ENCODE measurements at regions not wholly inside any gene's neighbourhood (a gene's known extent, or its start where the extent isn't known, plus 50 kb on each side); places are given as distances from the start of the nearest gene placed in this dataset.

- no peak for DNase-seq (ENCODE audit: low spot score)
Observed at GRCh38 chr5:62719061-62719720, 140.6 kb downstream of the LRRC70 start.

GRCh38 chr5:62718324-62718723, 139.7 kb downstream of the LRRC70 start:
- no peak for DNase-seq (ENCODE audit: low spot score)

- DNase-seq (ENCODE audit: low spot score), result no peak
Observed at GRCh38 chr5:62717301-62717933, 138.8 kb downstream of the LRRC70 start.

GRCh38 chr5:62714296-62714695, 135.7 kb downstream of the LRRC70 start:
- no peak for DNase-seq (ENCODE audit: low spot score)

- DNase-seq (ENCODE audit: low spot score), result no peak
Observed at GRCh38 chr5:62708481-62709325, 130.1 kb downstream of the LRRC70 start.

DNA sequence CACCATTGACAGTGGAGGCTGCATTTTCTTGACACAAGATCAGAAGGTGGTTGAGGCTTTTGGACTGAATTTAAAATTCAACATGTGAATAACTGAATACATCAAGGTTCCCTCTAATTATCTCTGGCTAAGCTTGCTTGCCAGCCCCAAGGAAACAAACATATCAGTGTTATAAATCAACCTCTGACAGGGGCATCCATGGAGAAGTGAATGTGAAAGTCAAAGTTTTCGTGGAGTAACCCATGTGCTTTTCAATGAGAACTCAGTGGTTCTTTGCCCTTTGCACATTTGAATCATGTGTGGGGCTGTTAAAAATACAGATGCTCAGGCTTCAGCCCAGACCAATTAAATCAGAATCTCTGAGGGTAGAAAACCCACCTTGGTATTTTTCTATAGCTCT, 128.9 kb downstream of the LRRC70 start:
- DNase-seq (ENCODE audit: low spot score), result no peak

DNA sequence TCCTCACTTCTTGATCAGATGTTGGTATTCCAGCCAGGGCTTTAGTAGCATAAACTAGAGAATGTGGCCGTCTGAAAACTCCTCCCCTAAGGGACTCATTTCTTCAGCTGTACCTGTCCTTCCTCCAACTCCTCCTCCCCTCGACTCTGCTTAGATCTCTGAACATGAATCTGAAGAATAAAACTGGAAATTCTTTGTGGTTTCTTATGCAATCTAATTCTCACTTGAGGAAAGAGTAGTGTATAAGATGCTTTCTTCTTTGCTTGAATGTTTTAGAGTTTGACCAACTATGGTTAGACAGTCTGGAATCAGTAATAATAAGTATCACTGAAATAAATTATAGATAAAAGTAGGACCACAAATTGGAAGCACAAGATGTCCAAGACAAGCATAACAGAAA, 128.5 kb downstream of the LRRC70 start:
- DNase-seq (ENCODE audit: low spot score), result no peak

GRCh38 chr5:62705022-62705421, 126.4 kb downstream of the LRRC70 start:
- DNase-seq (ENCODE audit: low spot score), result no peak

DNA sequence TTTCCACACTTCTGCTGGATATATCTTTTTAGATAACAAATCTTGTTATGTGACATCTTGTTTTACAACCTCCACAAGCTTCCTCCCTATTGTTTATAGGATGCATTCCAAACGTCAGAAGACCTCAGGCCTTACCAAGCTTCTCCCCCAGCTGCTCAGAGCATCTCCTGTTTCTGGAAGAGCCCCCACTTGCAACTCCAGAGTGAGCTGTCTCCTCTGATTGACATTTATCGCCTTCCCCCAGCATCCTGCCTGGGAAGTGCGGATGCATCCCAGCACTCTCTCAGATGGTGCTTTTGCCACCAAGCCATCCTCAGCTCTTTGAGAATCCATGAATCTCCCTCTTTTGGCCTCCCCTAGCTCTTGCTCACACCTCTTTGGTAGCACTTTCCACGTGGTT, 123.5 kb downstream of the LRRC70 start:
- DNase-seq (ENCODE audit: low spot score), result no peak

- DNase-seq (ENCODE audit: low spot score), result no peak
Observed at GRCh38 chr5:62701036-62701435, 122.4 kb downstream of the LRRC70 start.

GRCh38 chr5:62698756-62699155, 120.1 kb downstream of the LRRC70 start:
- DNase-seq (ENCODE audit: low spot score), result no peak

- DNase-seq (ENCODE audit: low spot score), result no peak
Observed at GRCh38 chr5:62695274-62695673, 116.7 kb downstream of the LRRC70 start.

DNA sequence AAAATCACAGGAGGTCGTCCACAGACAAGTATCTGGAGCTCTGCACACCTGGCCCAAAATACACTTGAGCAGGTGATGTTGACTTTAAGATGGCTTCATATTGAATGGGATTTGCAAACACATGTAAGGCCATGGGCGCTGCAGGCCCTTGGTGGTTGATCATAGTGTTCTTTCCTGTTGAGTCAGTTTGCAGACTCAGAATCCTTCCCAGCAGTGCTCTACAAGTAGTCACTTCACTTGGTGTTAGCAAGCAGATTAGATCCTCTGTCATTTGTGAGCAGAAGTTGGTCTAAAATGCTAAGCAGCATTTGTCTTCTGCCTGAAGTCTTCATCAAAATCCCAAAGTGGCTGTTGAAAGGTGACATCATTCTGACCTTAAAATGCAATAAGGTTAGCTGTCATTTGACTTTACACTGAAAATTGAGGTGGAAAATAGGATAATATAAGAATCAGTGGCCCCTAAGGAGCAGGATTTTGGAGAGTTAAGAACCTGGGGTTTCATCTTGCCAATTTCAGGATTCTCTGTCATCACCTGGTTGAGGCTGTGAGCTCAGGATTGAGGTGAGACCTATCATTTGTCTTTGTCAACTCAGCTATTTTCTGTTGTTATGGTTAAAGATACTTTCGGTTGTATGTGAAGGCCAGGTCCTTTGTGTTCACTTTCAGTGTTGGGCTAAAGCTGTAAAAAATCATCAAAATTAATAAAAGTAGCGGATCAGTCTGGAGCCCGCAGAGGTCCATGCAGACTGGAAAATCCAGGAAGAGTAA, 114.5 kb downstream of the LRRC70 start:
- DNase-seq (ENCODE audit: low spot score), result no peak

- DNase-seq (ENCODE audit: low spot score), result no peak
Observed at GRCh38 chr5:62691946-62692345, 113.3 kb downstream of the LRRC70 start.

DNA sequence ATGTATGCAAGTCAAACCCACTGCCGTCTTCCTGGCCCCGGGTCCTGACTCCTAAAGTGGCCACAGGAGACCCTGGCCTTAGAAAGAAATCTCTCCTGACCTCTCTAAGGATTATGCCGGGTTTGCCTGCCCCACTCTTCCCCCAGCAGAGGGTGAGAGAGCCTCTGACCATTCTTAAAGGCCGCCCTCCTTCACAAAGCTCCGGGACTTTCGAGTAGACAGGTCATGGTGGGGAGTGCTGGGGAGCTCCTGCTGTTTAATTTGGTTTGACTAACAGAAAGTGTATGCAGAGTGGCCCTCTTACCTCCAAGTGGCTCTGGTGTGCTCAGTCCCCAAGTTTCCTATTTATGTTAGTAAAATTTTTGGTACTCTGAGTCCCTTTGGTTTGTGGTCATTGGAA, 111.8 kb downstream of the LRRC70 start:
- DNase-seq (ENCODE audit: low spot score), result no peak

GRCh38 chr5:62689599-62690368, 111.2 kb downstream of the LRRC70 start:
- DNase-seq (ENCODE audit: low spot score), result no peak

GRCh38 chr5:62686692-62687091, 108.1 kb downstream of the LRRC70 start:
- DNase-seq (ENCODE audit: low spot score), result no peak

GRCh38 chr5:62685221-62685620, 106.6 kb downstream of the LRRC70 start:
- no peak for DNase-seq (ENCODE audit: low spot score)

GRCh38 chr5:62684310-62684709, 105.7 kb downstream of the LRRC70 start:
- no peak for DNase-seq (ENCODE audit: low spot score)

GRCh38 chr5:62682059-62682458, 103.4 kb downstream of the LRRC70 start:
- DNase-seq (ENCODE audit: low spot score), result no peak
